Common myeloid progenitor, CD34-positive (primary cell): ENCODE measurements at regions not wholly inside any gene's neighbourhood (a gene's known extent, or its start where the extent isn't known, plus 50 kb on each side); places are given as distances from the start of the nearest gene placed in this dataset.

ENCODE experiments used
- CTCF ChIA-PET: fragments of 350-600 bp; sonication (Branson Sonifier 250); formaldehyde crosslinking; loops from one replicate; lab custom pipeline; 2021; ENCODE audit warnings: antibody characterized with exemption; lab: Charles Lee
- POLR2A ChIA-PET: fragments of 350-600 bp; sonication (Branson Sonifier 250); formaldehyde crosslinking; loops from one replicate; lab custom pipeline; 2021; ENCODE audit warnings: antibody characterized with exemption; lab: Charles Lee
- DNase-seq, 3 donors: peaks; one replicate each; pipeline versions ENCODE4 v3.0.0 to v3.0.0-alpha.2; 2013
- H3K27ac ChIP-seq, 2 experiments: 1 replicate in 1 of 2; 2 replicates in 1 of 2; pipeline ENCODE4 v1.7.0; 2013; ENCODE audit warnings: inconsistent platforms in 2 of 2, low read length in 2 of 2, mild to moderate bottlenecking in 2 of 2, low read depth in 1 of 2, moderate library complexity in 1 of 2; ENCODE audit not compliant: severe bottlenecking in 2 of 2, insufficient read depth in 1 of 2, poor library complexity in 1 of 2
- H3K27me3 ChIP-seq, 5 experiments: replicated peaks in 2 of 5; 1 replicate in 3 of 5; 2 replicates in 2 of 5; pipeline versions ENCODE4 v1.6.1 to v1.7.0; 2013; ENCODE audit warnings: low read length in 4 of 5, mild to moderate bottlenecking in 2 of 5, moderate library complexity in 2 of 5, inconsistent platforms in 1 of 5; ENCODE audit not compliant: insufficient read depth in 5 of 5, control insufficient read depth in 4 of 5
- H3K36me3 ChIP-seq, 4 experiments: 1 replicate in 2 of 4; 2 replicates in 2 of 4; pipeline versions ENCODE4 v1.6.1 to v1.7.0; 2013; ENCODE audit warnings: low read length in 3 of 4, control low read depth in 1 of 4, mild to moderate bottlenecking in 1 of 4; ENCODE audit not compliant: control insufficient read depth in 4 of 4, insufficient read depth in 4 of 4
- H3K4me1 ChIP-seq, 4 experiments: 1 replicate in 3 of 4; 2 replicates in 1 of 4; pipeline versions ENCODE4 v1.6.1 to v1.7.1; 2013; ENCODE audit warnings: low read length in 3 of 4, mild to moderate bottlenecking in 3 of 4, control low read depth in 1 of 4, inconsistent platforms in 1 of 4, moderate library complexity in 1 of 4; ENCODE audit not compliant: control insufficient read depth in 4 of 4, insufficient read depth in 4 of 4; ENCODE audit errors: control extremely low read depth in 1 of 4
- H3K4me3 ChIP-seq, 7 experiments: 1 replicate in 4 of 7; 2 replicates in 3 of 7; pipeline versions ENCODE4 v1.5.1 to v1.7.0; 2013; ENCODE audit warnings: mild to moderate bottlenecking in 7 of 7, low read length in 6 of 7, moderate library complexity in 6 of 7, inconsistent platforms in 2 of 7, low read depth in 2 of 7, control low read depth in 1 of 7; ENCODE audit not compliant: insufficient read depth in 4 of 7, control insufficient read depth in 1 of 7; ENCODE audit errors: extremely low read depth in 1 of 7
- H3K9me3 ChIP-seq, 5 experiments: 1 replicate in 4 of 5; 2 replicates in 1 of 5; pipeline versions ENCODE4 v1.6.1 to v1.7.1; 2013; ENCODE audit warnings: low read length in 4 of 5, mild to moderate bottlenecking in 2 of 5, inconsistent platforms in 1 of 5, low read depth in 1 of 5, moderate library complexity in 1 of 5; ENCODE audit not compliant: control insufficient read depth in 4 of 5, insufficient read depth in 2 of 5; ENCODE audit errors: control extremely low read depth in 1 of 5
- WGBS: methylation state at CpG from one replicate; pipeline ENCODE4 v1.1.5; 2013; ENCODE audit not compliant: insufficient coverage; 5-methylcytosine and 5-hydroxymethylcytosine counted together

- WGBS = 88% methylated on average over 1 of the region's 4 CpGs
- CTCF ChIA-PET = no interaction called here
- no peaks in the 10 kb centered on the region for H3K36me3 ChIP-seq
- POLR2A ChIA-PET = no interaction called here
- H3K27me3 ChIP-seq = no peaks in the 10 kb centered on the region
- no peak for DNase-seq
- peaks cover 0 to 5% (median 0%) of the 10 kb centered on the region in 5 experiments for H3K9me3 ChIP-seq
- no peaks in the 10 kb centered on the region for H3K4me1 ChIP-seq
- H3K27ac ChIP-seq = no peak overlapping the region
- H3K4me3 ChIP-seq = no peak overlapping the region
These were observed 608.0 kb downstream of the BRINP1 start for GRCh38 chr9:118761016-118761790.

DNA sequence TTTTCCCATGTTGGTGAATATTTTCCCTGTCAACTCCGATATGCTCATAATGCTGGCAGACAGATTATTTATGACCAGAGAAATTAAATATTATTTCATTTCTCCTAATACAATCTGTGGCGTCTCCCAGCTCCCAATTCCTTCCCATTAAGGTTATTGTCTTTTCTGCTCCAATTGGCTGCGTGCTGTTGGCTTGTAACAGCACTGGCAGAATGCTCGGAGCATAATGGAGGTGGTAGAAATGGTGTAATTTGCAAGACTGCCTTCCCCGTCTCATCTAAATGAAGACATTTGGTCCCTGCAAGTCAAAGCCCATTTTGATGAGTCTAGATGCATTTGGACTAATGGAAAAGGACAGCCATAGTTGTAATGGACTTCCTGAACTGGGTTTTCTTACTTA is 601.7 kb downstream of the BRINP1 start:
- DNase-seq = no peak
- no peaks in the 10 kb centered on the region for H3K4me1 ChIP-seq
- H3K36me3 ChIP-seq = no peaks in the 10 kb centered on the region
- 100% methylated on average over 1 of the region's 5 CpGs for WGBS
- CTCF ChIA-PET = no interaction called here
- H3K27ac ChIP-seq = no peak overlapping the region
- no peak overlapping the region for H3K4me3 ChIP-seq
- POLR2A ChIA-PET = no interaction called here
- no peaks in the 10 kb centered on the region for H3K27me3 ChIP-seq
- no peaks in the 10 kb centered on the region for H3K9me3 ChIP-seq

- Histone ChIP-seq H3K9me3 (no peaks in the 10 kb centered on the region), H3K4me3 (no peak overlapping the region), H3K36me3 (no peaks in the 10 kb centered on the region), H3K4me1 (no peaks in the 10 kb centered on the region), H3K27ac (no peak overlapping the region), H3K27me3 (no peaks in the 10 kb centered on the region)
- 78% methylated on average over 4 of the region's 5 CpGs for WGBS
- ChIA-PET POLR2A (no interaction called here), CTCF (no interaction called here)
- no peak for DNase-seq
These were observed 586.3 kb downstream of the BRINP1 start for GRCh38 chr9:118782790-118783463.

- CTCF ChIA-PET = no interaction called here
- POLR2A ChIA-PET = no interaction called here
- H3K27ac ChIP-seq = no peak overlapping the region
- H3K27me3 ChIP-seq = no peaks in the 10 kb centered on the region
- H3K4me3 ChIP-seq = no peak overlapping the region
- 92% methylated on average over 3 of the region's 3 CpGs for WGBS
- no peaks in the 10 kb centered on the region for H3K4me1 ChIP-seq
- H3K36me3 ChIP-seq = no peaks in the 10 kb centered on the region
- no peaks in the 10 kb centered on the region for H3K9me3 ChIP-seq
- no peak for DNase-seq
These were observed 585.2 kb downstream of the BRINP1 start for GRCh38 chr9:118784033-118784432.

- H3K4me1 ChIP-seq = no peaks in the 10 kb centered on the region
- no peak overlapping the region for H3K27ac ChIP-seq
- H3K27me3 ChIP-seq = no peaks in the 10 kb centered on the region
- H3K4me3 ChIP-seq = no peak overlapping the region
- ChIA-PET POLR2A (no interaction called here), CTCF (no interaction called here)
- H3K9me3 ChIP-seq = no peaks in the 10 kb centered on the region
- 100% methylated on average over 1 of the region's 7 CpGs for WGBS
- DNase-seq = no peak
- no peaks in the 10 kb centered on the region for H3K36me3 ChIP-seq
These were observed 583.8 kb downstream of the BRINP1 start for GRCh38 chr9:118785456-118785855.

GRCh38 chr9:118786877-118787276 is 582.4 kb downstream of the BRINP1 start:
- Histone ChIP-seq H3K36me3 (no peaks in the 10 kb centered on the region), H3K27me3 (no peaks in the 10 kb centered on the region), H3K27ac (no peak overlapping the region), H3K4me3 (no peak overlapping the region), H3K4me1 (no peaks in the 10 kb centered on the region), H3K9me3 (no peaks in the 10 kb centered on the region)
- CTCF ChIA-PET = no interaction called here
- 83% methylated on average over 3 of the region's 3 CpGs for WGBS
- DNase-seq = no peak
- POLR2A ChIA-PET = no interaction called here

GRCh38 chr9:118809160-118809625 is 560.0 kb downstream of the BRINP1 start:
- H3K27me3 ChIP-seq = peaks cover 0 to 4% (median 0%) of the 10 kb centered on the region in 5 experiments
- H3K27ac ChIP-seq = no peak overlapping the region
- CTCF ChIA-PET = no interaction called here
- H3K4me1 ChIP-seq = no peaks in the 10 kb centered on the region
- H3K4me3 ChIP-seq = no peak overlapping the region
- peaks cover 0 to 2% (median 0%) of the 10 kb centered on the region in 5 experiments for H3K9me3 ChIP-seq
- 74% methylated on average over 27 of the region's 47 CpGs for WGBS
- no peak for DNase-seq
- POLR2A ChIA-PET = no interaction called here
- H3K36me3 ChIP-seq = no peaks in the 10 kb centered on the region
